ENCODE measurements at regions not wholly inside any gene's neighbourhood (a gene's known extent, or its start where the extent isn't known, plus 50 kb on each side); places are given as distances from the start of the nearest gene placed in this dataset.

DNA sequence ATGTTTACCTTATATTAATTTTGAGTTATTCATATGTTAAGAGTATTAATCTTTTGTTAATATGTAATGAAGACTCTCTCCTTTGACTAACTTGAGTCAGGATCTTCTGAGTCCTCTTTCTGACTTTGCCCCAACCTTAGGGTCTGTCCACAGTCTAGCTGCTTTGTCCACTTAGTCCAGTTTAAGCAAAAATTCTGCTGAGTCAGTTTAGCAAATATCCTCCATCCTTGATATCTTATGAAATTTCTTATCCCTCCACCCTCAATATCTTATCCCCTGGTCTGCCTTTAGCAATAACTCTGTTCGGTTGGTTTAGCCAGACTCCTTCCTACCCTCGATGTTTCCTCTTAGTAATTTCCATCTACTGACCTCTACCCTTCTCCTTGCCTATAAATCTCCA, 91.7 kb downstream of the DIPK2A start:
- Histone ChIP-seq H3K27me3 (no peaks in the 10 kb centered on the region), H3K4me3 (no peak overlapping the region), H3K9me3 (no peaks in the 10 kb centered on the region), H3K4me1 (no peaks in the 10 kb centered on the region), H3K36me3 (no peaks in the 10 kb centered on the region), H3K27ac (no peak overlapping the region)
- no peak for DNase-seq (ENCODE audit: low spot score in 2 of 2)
- TF ChIP-seq CTCF (IDR thresholded peaks at IDR 0.05) (no peak), POLR2AphosphoS5 (IDR thresholded peaks at IDR 0.05) (no peak), POLR2A (IDR thresholded peaks at IDR 0.05) (no peak)
- intact Hi-C loops (cut with DNase I; ENCODE audit: low total_unique reads), result no loop called here

- intact Hi-C loops (cut with DNase I; ENCODE audit: low total_unique reads), result no loop called here
- Histone ChIP-seq H3K4me1 (no peaks in the 10 kb centered on the region), H3K27me3 (no peaks in the 10 kb centered on the region), H3K27ac (no peak overlapping the region), H3K36me3 (no peaks in the 10 kb centered on the region), H3K9me3 (peaks cover 6 to 10% of the 10 kb centered on the region in 2 donors), H3K4me3 (no peak overlapping the region)
- no peak for DNase-seq (ENCODE audit: low spot score in 2 of 2)
- TF ChIP-seq POLR2A (IDR thresholded peaks at IDR 0.05), result no peak
- no peak for TF ChIP-seq CTCF (IDR thresholded peaks at IDR 0.05)
- TF ChIP-seq POLR2AphosphoS5 (IDR thresholded peaks at IDR 0.05), result no peak
Measured at GRCh38 chr3:144067059-144067458, 95.4 kb downstream of the DIPK2A start.

GRCh38 chr3:144073698-144074097, 102.1 kb downstream of the DIPK2A start:
- H3K9me3 ChIP-seq, result peaks cover 6 to 17% of the 10 kb centered on the region in 2 donors
- DNase-seq (ENCODE audit: low spot score in 2 of 2), result no peak
- no peak overlapping the region for H3K27ac ChIP-seq
- H3K36me3 ChIP-seq, result no peaks in the 10 kb centered on the region
- H3K4me1 ChIP-seq, result no peaks in the 10 kb centered on the region
- intact Hi-C loops (cut with DNase I; ENCODE audit: low total_unique reads), result no loop called here
- H3K4me3 ChIP-seq, result no peak overlapping the region
- no peaks in the 10 kb centered on the region for H3K27me3 ChIP-seq
- TF ChIP-seq POLR2A (IDR thresholded peaks at IDR 0.05) (no peak), CTCF (IDR thresholded peaks at IDR 0.05) (no peak), POLR2AphosphoS5 (IDR thresholded peaks at IDR 0.05) (no peak)

GRCh38 chr3:144079634-144080033, 108.0 kb downstream of the DIPK2A start:
- DNase-seq (ENCODE audit: low spot score in 2 of 2), result no peak
- intact Hi-C loops (cut with DNase I; ENCODE audit: low total_unique reads), result no loop called here
- TF ChIP-seq POLR2AphosphoS5 (IDR thresholded peaks at IDR 0.05), result no peak
- TF ChIP-seq CTCF (IDR thresholded peaks at IDR 0.05), result no peak
- TF ChIP-seq POLR2A (IDR thresholded peaks at IDR 0.05), result no peak

GRCh38 chr3:144084929-144085328, 113.3 kb downstream of the DIPK2A start:
- intact Hi-C loops (cut with DNase I; ENCODE audit: low total_unique reads), result no loop called here
- TF ChIP-seq CTCF (IDR thresholded peaks at IDR 0.05) (no peak), POLR2A (IDR thresholded peaks at IDR 0.05) (no peak), POLR2AphosphoS5 (IDR thresholded peaks at IDR 0.05) (no peak)

More at GRCh38 chr3:144079634-144080033, 108.0 kb downstream of the DIPK2A start:
- Histone ChIP-seq H3K4me1 (no peaks in the 10 kb centered on the region), H3K9me3 (no peaks in the 10 kb centered on the region), H3K36me3 (no peaks in the 10 kb centered on the region), H3K27ac (no peak overlapping the region), H3K4me3 (no peak overlapping the region), H3K27me3 (no peaks in the 10 kb centered on the region)

More at GRCh38 chr3:144084929-144085328, 113.3 kb downstream of the DIPK2A start:
- Histone ChIP-seq H3K36me3 (no peaks in the 10 kb centered on the region), H3K9me3 (no peaks in the 10 kb centered on the region), H3K27me3 (no peaks in the 10 kb centered on the region), H3K4me1 (no peaks in the 10 kb centered on the region), H3K27ac (no peak overlapping the region), H3K4me3 (no peak overlapping the region)
- DNase-seq (ENCODE audit: low spot score in 2 of 2), result no peak

All from breast epithelium (tissue), 4 donors.